Ecto neural progenitor cell (in vitro differentiated cells): ENCODE measurements at regions not wholly inside any gene's neighbourhood (a gene's known extent, or its start where the extent isn't known, plus 50 kb on each side); places are given as distances from the start of the nearest gene placed in this dataset.
"Not testable (repeated sequence)": the region's sequence is repeated elsewhere in the genome, so short reads cannot be mapped to it uniquely, and the experiment has no call there.

ENCODE experiments used
- DNase-seq: peaks from one replicate; pipeline ENCODE4 v3.0.0-alpha.2; 2018; ENCODE audit warnings: low spot score

DNA sequence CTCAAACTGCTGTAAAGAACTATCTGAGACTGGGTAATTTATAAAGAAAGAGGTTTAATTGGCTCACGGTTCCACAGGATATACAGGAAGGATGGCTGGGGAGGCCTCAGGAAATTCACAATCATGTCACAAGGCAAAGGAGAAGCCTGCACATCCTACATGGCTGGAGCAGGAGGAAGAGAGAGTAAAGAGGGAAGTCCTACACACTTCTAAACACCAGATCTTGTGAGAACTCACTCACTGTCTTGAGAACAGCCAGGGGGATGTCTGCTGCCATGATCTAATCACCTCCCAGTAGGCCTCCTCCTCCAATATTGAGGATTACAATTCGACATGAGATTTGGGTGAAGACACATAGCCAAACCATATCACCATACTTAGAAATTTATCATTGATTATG is 1307.0 kb upstream of the GJE1 start:
- no peak for DNase-seq

DNA sequence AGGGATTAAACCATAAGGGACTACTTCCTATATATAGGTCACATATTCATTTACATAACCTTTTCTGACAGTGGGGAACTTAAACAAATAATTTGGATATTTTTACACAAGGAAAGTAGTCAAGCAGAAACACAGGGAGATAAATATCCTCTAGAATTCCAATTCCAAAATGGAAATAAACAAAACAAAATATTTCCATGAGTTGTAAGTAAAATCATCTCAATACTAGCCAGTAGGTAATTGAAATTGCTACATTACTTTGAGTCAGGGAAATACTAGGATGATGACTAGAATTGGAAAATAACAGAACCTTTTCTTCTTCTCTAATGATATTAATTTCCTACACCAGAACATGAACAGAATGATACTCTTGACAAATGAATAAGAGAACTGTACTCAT is 1308.1 kb upstream of the GJE1 start:
- no peak for DNase-seq

- DNase-seq, result no peak
Measured at GRCh38 chr6:140821196-140821595, 1311.5 kb upstream of the GJE1 start.

DNA sequence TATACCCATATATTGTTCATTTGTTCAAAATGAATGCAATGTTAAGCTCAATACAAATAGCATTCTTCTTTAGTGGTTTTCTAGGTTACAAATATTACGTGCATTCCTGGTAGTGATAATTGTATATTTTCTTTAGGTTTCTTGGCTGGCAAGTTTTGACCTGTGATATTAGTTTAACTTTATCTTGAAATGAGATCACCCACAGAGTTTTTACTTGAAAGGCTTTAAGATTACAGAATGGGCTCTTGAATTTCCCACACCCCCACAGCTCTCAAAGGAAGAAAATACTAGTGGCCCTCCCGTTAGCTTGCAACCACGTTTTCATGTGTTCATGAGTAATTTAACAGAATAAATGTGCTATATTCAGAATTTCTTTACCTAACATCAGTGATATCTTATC is 1315.5 kb upstream of the GJE1 start:
- no peak for DNase-seq

DNA sequence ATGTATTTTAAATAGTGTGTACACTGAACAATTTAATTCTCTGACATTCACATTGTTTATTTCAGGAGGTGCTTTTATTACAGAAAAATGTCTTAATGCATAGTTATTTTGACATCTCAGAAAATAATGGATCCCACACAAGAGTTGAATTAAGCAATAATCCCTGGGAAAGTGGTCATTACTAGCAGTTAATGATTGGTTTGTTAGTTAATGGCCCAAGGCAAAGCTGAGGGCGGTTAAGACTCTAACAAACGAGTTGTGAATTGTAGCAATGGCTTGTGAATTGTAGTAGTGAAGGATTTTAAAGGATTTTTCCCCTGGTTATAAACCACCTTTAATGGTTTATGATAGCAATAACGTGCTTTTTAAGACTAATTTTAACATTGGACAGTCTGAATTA is 1316.0 kb upstream of the GJE1 start:
- no peak for DNase-seq

DNA sequence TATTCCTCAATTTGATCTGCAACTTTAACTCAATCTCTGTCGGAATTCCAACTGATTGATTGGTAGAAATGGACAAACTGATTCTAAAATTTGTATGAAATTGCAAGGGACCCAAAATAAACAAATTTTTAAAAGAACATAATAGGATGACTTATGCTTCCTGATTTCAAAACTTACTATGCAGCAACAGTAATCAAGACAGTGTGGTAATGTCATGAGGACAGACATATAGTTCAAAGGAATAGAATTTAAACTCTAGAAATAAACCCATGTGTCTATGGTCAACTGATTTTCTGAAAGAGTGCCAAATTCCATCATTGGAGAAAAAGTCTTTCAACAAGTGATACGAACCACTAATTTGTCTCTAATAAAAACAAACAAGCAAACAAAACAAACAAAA is 1320.1 kb upstream of the GJE1 start:
- no peak for DNase-seq

DNA sequence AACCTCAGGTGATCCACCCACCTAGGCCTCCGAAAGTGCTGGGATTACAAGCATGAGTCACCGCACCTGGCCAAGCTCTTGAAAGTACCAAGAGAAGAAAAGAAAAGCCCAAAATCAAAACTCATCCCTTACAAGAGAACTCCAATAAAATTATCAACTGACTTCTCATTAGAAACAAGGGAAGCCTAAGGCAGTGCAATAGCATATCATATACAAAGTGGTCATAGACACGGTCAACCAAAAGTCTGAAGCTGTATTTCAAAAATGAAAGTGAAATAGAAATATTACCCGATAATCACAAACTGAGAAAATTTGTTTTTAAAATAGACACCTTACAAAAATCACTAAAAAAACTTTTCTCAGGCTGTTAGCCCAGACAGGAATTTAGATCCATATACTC is 1321.1 kb upstream of the GJE1 start:
- no peak for DNase-seq

DNA sequence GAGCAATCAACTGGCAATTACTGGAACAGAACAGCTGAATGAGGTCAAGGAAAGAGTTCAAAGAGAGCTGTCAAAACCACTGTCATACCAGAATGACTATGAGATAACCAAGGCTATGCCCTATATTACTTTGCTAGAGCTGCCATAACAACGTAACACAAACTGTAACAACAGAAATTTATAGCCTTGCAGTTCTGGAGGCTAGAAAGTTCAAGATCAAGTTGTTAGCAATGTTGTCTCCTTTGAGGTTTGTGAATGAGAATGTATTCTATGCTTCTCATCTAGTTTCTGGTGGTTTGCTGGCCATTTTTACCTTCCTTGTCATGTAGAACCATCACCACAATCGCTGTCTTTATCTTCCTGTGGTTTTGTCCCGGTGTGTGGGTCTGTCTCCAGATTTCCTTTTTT is 1323.0 kb upstream of the GJE1 start:
- no peak for DNase-seq

GRCh38 chr6:140806431-140806830 is 1326.3 kb upstream of the GJE1 start:
- no peak for DNase-seq

DNA sequence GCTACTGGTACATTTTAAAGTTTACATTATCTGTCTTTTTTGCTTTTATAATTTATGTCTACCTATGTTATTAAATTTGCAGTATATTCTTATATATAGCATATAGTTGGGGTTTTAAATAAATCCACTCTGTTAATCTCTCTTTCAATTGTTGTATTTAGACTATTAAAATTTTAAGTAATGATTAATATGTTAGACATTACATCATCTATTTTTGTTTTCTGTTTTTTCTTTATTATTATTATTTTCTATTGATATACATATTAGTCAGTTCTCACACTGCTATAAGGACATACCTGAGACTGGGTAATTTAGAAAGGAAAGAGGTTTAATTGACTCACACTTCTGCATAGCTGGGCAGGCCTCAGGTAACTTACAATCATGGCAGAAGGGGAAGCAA is 1338.2 kb upstream of the GJE1 start:
- DNase-seq, result no peak

DNA sequence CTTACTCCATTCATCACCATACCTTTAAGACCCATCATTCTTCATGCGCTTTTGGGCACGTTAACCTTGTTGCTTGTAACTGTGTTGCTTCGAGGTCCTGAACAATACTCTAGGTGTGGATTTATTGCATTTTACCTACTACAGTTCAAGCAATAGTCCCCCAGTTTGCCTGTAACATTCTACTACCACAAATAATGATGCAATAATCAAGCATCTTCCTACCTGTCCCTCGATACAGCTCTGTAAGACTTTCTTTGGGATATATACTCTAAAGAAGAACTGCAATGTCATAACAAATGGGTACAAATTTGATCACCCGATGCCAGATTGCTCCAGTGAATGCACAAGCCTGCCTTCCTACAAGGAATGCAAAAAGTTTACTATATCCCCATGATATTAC is 1342.6 kb upstream of the GJE1 start:
- DNase-seq, result no peak

GRCh38 chr6:140789466-140789865 is 1343.3 kb upstream of the GJE1 start:
- DNase-seq, result no peak

- DNase-seq, result no peak
Measured at GRCh38 chr6:140785926-140786325, 1346.8 kb upstream of the GJE1 start.

DNA sequence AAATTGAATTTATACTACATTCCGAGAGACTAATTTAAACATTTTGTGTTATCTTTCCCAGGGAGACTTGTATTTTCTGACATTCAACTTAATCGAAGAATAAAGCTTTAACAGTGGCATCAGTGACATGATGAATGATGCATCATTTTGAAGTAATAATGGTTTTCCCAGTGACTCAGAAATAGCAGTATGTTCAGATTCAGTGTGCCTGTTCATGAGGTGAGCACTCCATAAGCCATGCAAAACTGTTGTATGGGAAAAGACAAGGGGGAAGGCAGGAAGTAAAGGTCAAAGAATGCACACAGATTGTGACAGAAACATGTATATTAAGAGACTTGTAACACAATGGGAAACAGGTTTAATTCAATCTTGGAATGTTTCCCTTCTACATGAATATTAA is 1348.2 kb upstream of the GJE1 start:
- no peak for DNase-seq

DNA sequence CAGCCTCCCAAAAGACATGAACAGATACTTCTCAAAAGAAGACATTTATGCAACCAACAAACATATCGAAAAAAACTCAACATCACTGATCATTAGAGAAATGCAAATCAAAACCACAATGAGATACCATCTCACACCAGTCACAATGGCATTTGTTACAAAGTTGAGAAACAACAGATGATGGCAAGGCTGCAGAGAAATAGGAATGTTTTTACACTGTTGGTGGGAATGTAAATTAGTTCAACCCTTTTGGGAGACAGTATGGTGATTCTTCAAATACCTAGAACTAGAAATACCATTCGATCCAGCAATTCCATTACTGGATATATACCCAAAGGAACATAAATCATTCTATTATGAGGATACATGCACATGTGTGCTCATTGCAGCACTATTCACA is 1349.2 kb upstream of the GJE1 start:
- not testable (repeated sequence) for DNase-seq

DNA sequence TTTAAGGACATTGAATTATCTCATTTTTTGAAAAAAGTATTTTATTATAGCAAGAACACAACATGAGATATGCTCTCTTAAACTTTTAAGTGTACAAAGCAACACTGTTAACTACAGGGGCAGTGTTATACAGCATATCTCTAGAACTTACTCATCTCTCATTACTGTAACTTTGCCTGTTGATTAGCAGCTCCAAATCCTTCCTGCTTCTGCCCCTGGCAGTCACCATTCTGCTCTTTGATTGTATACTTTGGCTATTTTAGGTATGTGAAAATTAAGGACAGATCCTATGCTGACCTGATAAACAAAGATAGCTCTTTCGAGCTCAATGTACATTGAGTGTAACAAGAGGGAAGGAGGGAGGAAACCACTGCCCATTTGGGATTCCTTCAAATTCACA is 1349.8 kb upstream of the GJE1 start:
- DNase-seq, result no peak

- DNase-seq, result no peak
Measured at GRCh38 chr6:140779991-140780596, 1352.6 kb upstream of the GJE1 start.

DNA sequence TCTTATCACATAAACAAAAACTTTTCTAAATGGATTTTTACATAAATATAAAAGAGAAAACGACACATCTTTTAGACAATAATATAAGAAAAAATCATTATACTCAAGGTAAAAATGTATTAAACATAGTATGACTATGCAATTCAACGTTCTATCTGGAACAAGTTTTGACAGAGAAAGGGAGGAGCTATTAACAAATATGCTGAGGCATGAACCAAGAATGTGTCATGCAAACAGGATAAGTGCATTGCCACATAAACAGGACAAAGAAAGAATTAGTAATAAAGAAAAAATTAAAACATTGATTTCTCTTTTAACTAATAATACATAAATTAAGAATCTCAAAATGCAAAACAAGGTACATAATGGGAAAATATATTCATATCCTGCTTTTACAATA is 1353.4 kb upstream of the GJE1 start:
- DNase-seq, result no peak

DNA sequence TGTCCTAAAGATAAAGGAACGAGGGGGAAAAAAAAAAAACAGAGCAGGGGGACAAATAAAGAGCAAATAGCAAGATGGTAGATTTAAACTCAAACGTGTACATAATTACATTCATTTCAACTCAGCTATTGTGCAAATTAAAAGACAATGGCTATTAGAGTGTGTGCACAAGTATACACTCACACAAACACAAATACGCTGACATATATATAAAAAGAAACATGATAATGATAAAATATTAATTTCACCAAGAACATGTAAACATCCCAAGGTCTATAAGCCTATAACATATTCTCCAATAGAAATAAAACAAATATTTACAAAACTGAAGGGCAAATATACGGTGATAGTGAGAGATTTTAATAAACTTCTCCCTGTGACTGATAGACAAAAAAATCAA is 1354.9 kb upstream of the GJE1 start:
- DNase-seq, result no peak

GRCh38 chr6:140775061-140775460 is 1357.7 kb upstream of the GJE1 start:
- no peak for DNase-seq

DNA sequence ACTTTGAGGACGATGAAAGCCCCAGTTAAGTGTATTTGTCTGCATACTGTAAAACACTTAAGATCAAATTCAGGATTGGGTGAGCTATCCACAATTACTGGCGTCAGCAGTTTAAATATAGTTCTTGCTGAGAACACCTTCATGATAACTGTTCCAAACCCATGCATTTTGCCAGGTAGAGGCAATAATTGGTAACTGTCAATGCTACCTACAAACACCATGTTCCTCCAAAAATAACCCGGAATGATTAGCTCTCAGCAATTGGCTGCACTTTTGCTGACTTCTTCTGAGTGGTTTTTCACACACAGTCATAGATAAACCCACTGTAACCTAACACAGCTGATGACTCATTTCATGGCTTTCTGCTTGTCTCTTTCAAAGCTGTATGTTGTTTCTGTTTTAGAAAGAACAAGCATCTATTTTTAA is 1358.6 kb upstream of the GJE1 start:
- DNase-seq, result no peak

GRCh38 chr6:140773276-140773675 is 1359.4 kb upstream of the GJE1 start:
- DNase-seq, result no peak

DNA sequence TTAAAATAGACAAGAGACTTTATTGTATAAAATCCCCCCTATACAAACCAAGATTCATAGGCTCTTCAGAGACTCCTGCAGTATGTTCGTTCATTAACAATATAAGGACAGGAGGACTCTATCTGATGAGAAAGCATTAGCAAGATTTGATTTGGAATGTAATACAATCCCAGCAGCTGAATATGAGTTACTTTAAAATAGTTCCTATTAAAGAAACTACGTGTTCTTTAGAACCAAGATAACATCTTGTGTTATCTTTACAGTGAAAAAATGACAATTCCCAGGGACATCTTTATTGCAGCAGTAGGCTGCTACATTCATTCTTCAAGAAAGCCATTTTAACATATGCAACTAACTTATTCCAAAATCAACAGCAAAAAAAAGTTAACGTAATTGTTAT is 1360.1 kb upstream of the GJE1 start:
- no peak for DNase-seq

DNA sequence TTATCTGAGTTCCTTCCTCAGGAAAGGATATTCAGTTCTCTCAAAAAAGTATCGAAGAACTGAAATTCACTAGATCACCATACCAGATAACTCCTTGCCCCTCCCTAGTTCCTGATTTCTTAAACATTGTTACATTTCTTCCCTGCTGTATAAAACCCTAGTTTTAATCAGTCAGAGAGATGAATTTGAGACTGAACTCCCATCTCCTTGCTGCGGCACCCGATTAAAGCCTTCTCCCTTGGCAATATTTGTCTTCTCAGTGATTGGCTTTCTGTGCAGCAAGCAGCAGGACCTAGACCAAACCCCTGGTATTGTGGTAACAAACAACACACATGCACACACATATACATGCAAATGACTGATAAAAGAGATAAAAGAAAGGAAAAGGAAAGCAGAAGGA is 1364.6 kb upstream of the GJE1 start:
- no peak for DNase-seq

DNA sequence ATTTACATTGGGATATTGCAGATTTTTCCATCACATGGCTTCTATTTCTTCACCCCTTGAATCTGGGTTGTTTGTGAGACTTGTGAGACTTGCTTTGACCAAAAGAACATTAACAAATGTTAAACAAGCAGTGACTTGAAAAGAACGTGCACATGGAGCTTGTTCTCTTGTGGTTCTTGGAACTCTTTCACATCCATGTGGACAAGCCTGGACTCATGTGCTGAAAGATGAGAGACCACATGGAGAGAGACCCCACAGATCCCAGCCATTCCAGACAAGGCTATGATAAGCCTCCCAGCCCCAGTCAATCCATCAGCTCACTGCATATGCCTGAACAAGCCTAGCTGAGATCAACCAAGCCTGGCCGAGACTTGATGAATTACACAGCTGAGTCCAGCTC is 1365.7 kb upstream of the GJE1 start:
- no peak for DNase-seq
